ENCODE measurements at regions not wholly inside any gene's neighbourhood (a gene's known extent, or its start where the extent isn't known, plus 50 kb on each side); places are given as distances from the start of the nearest gene placed in this dataset.

- no peak overlapping the region for H3K4me3 Mint-ChIP-seq
- no peaks in the 10 kb centered on the region for H3K4me1 Mint-ChIP-seq
- H3K27me3 Mint-ChIP-seq: no peaks in the 10 kb centered on the region
- DNase-seq: no peak
- no peaks in the 10 kb centered on the region for H3K9me3 Mint-ChIP-seq
- no peak overlapping the region for H3K27ac Mint-ChIP-seq
- no peaks in the 10 kb centered on the region for H3K36me3 Mint-ChIP-seq
These were observed 99.0 kb upstream of the TRPC3 start for GRCh38 chr4:122050841-122051240.

DNA sequence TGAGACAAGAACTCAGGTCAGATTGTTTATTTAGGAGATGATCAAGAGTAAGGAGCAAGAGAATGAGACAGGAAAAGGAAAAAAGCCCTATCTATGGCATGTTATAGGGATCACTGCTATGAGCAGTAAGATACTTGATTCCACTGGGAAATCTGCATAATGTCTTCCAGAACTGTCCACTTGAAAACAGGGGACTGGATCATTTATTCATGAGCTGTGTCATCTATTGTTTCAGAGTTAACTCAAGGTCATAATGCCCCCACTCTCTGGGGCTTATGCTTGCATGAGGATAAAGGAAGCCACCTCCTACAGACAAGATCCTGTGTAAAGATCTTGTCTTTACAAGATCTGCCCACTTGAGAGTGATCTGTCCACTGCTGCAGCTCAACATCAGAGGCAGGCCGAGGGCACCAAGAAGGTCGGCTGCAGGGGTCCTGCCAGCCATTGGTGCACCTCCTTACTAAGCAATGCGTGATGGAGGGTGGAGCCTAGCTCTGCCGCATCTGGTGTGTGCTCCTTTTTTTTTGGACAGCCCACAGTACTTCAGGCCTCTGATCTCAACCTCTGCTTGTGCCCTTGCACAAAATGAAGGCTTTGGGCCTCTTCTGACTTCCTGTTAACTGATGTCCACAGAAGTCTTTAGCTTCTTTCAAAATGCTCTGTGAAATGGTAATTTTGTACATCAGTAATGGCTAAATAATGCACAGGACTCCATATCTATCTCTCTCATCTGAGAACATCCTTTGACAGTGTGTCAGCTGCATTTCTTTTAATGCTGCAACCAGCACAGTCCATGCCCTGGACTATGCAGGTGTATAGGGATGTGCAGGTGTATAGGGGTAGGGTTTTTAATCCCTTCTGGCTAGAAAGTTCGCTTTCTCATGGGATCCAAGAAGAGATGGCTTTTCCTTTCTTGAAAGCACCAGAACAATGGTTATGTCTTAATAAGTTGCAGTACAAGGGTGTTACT is 95.9 kb upstream of the TRPC3 start:
- no peaks in the 10 kb centered on the region for H3K4me1 Mint-ChIP-seq
- H3K36me3 Mint-ChIP-seq: no peaks in the 10 kb centered on the region
- no peaks in the 10 kb centered on the region for H3K9me3 Mint-ChIP-seq
- no peak overlapping the region for H3K4me3 Mint-ChIP-seq
- H3K27me3 Mint-ChIP-seq: no peaks in the 10 kb centered on the region
- no peak for DNase-seq
- no peak overlapping the region for H3K27ac Mint-ChIP-seq

DNA sequence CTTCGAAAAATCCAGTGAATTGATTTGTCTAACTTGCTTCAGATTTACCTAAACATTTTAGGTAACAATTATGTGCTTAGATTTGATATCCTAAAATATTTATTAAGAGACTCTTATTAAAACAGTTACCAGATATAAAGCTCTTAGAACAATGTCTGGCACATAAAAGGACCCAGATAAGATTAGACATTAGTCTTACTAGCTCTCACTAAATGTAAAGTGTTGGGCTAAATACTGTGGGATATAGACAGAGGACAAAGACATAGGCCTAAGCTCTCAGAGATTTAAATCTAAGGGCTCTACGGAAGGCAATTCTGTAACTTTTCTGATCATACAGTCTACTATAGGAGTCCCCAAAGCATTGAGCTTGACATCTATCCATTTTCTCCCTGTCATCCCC is 94.4 kb upstream of the TRPC3 start:
- Mint-ChIP-seq H3K36me3 (no peaks in the 10 kb centered on the region), H3K27me3 (peaks cover 5% of the 10 kb centered on the region), H3K27ac (no peak overlapping the region)

GRCh38 chr4:122045533-122045932 is 93.7 kb upstream of the TRPC3 start:
- peaks cover 5% of the 10 kb centered on the region for H3K27me3 Mint-ChIP-seq
- H3K4me1 Mint-ChIP-seq: no peaks in the 10 kb centered on the region
- no peaks in the 10 kb centered on the region for H3K36me3 Mint-ChIP-seq
- no peak overlapping the region for H3K4me3 Mint-ChIP-seq
- no peak overlapping the region for H3K27ac Mint-ChIP-seq
- no peak for DNase-seq
- no peaks in the 10 kb centered on the region for H3K9me3 Mint-ChIP-seq

More for the DNA sequence above, 94.4 kb upstream of the TRPC3 start:
- Mint-ChIP-seq H3K4me3 (no peak overlapping the region), H3K9me3 (no peaks in the 10 kb centered on the region), H3K4me1 (no peaks in the 10 kb centered on the region)
- no peak for DNase-seq

GRCh38 chr4:122044501-122044900 is 92.6 kb upstream of the TRPC3 start:
- Mint-ChIP-seq H3K9me3 (no peaks in the 10 kb centered on the region), H3K4me3 (no peak overlapping the region), H3K4me1 (no peaks in the 10 kb centered on the region), H3K36me3 (no peaks in the 10 kb centered on the region), H3K27ac (no peak overlapping the region), H3K27me3 (peaks cover 5% of the 10 kb centered on the region)
- DNase-seq: no peak

- no peaks in the 10 kb centered on the region for H3K9me3 Mint-ChIP-seq
These were observed 89.5 kb upstream of the TRPC3 start for GRCh38 chr4:122041312-122041711.

GRCh38 chr4:122038896-122039295 is 87.0 kb upstream of the TRPC3 start:
- no peak for DNase-seq
- Mint-ChIP-seq H3K27me3 (peaks cover 11% of the 10 kb centered on the region), H3K36me3 (no peaks in the 10 kb centered on the region), H3K9me3 (no peaks in the 10 kb centered on the region), H3K4me1 (no peaks in the 10 kb centered on the region), H3K4me3 (no peak overlapping the region), H3K27ac (no peak overlapping the region)

More at GRCh38 chr4:122041312-122041711, 89.5 kb upstream of the TRPC3 start:
- Mint-ChIP-seq H3K27me3 (peaks cover 5% of the 10 kb centered on the region), H3K27ac (no peak overlapping the region), H3K4me3 (no peak overlapping the region), H3K4me1 (no peaks in the 10 kb centered on the region), H3K36me3 (no peaks in the 10 kb centered on the region)
- no peak for DNase-seq

- Mint-ChIP-seq H3K9me3 (peaks cover 16% of the 10 kb centered on the region), H3K27me3 (peaks cover 14% of the 10 kb centered on the region), H3K4me1 (no peaks in the 10 kb centered on the region), H3K36me3 (no peaks in the 10 kb centered on the region), H3K4me3 (no peak overlapping the region), H3K27ac (no peak overlapping the region)
- DNase-seq: no peak
These were observed 82.8 kb upstream of the TRPC3 start for GRCh38 chr4:122034619-122035018.

GRCh38 chr4:122027203-122027602 is 75.3 kb upstream of the TRPC3 start:
- Mint-ChIP-seq H3K27ac (no peak overlapping the region), H3K27me3 (peaks cover 11% of the 10 kb centered on the region), H3K4me3 (no peak overlapping the region), H3K9me3 (peaks cover 16% of the 10 kb centered on the region), H3K4me1 (no peaks in the 10 kb centered on the region), H3K36me3 (no peaks in the 10 kb centered on the region)
- DNase-seq: no peak

DNA sequence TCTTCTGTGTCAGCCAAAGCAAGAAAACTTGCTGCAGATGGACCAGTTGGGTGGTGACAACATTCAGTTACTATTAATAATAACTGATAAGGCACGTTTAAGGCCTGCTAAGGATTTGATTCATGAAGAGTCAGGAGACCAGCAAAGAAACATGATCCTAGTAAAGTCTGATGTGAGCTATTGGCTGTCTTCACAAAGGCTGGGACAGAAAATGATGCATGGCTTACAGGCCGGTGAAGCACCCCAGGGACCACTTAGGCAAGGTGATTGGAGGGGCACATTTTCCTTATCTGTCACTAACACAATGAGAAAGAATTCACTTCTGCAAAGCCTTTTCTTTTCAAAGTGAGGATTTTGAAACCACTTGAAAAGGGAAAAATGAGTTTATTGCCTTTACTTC is 65.4 kb upstream of the TRPC3 start:
- H3K27ac Mint-ChIP-seq: no peak overlapping the region
- H3K27me3 Mint-ChIP-seq: peaks cover 25% of the 10 kb centered on the region
- no peaks in the 10 kb centered on the region for H3K9me3 Mint-ChIP-seq

DNA sequence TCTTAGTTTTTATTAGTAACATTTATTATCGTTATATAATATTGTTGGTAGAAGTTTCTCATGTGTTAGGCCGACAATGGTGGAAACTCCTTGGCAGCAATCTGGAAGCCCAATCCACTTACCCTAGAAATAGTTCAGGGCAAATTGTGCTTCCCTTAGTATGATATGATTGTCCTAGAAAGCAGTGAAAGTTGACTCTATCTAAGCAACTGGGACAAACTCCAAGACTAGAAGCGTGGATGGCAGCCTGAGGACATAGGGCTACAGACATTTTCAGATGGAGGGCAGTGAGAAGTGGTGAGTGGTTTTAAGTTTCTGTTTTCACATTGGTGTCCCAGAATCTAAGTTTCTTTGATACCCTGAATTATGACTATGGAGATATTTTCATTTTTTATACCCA is 63.3 kb upstream of the TRPC3 start:
- DNase-seq: no peak
- Mint-ChIP-seq H3K36me3 (no peaks in the 10 kb centered on the region), H3K4me1 (no peaks in the 10 kb centered on the region), H3K27ac (no peak overlapping the region), H3K4me3 (no peak overlapping the region), H3K9me3 (no peaks in the 10 kb centered on the region), H3K27me3 (peaks cover 23% of the 10 kb centered on the region)

More for the DNA sequence above, 65.4 kb upstream of the TRPC3 start:
- Mint-ChIP-seq H3K36me3 (no peaks in the 10 kb centered on the region), H3K4me1 (no peaks in the 10 kb centered on the region), H3K4me3 (no peak overlapping the region)
- DNase-seq: no peak

- Mint-ChIP-seq H3K36me3 (no peaks in the 10 kb centered on the region), H3K4me3 (no peak overlapping the region), H3K27ac (no peak overlapping the region), H3K9me3 (no peaks in the 10 kb centered on the region), H3K27me3 (peaks cover 22% of the 10 kb centered on the region), H3K4me1 (no peaks in the 10 kb centered on the region)
- no peak for DNase-seq
These were observed 60.9 kb upstream of the TRPC3 start for GRCh38 chr4:122012735-122013134.

DNA sequence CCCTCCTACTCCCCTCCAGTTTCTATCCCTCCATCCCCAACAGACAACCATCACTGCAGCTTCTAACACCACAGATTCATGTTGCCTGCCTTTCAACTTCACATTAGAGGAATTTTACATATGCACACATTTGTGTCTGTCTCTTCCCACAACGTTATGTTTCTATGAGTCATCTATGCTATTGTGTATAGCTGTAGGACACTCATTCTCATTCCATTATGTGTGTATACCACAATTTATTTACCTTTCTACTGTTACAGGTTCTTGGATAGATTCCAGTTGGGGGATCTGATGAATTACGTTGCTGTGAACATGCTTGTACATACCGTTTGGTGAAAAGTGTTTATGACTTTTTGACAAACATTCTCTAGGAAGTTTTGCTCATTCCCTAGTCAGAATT is 58.8 kb upstream of the TRPC3 start:
- Mint-ChIP-seq H3K27me3 (peaks cover 7% of the 10 kb centered on the region), H3K4me3 (no peak overlapping the region), H3K27ac (no peak overlapping the region), H3K4me1 (peaks cover 3% of the 10 kb centered on the region), H3K9me3 (no peaks in the 10 kb centered on the region), H3K36me3 (no peaks in the 10 kb centered on the region)
- no peak for DNase-seq

DNA sequence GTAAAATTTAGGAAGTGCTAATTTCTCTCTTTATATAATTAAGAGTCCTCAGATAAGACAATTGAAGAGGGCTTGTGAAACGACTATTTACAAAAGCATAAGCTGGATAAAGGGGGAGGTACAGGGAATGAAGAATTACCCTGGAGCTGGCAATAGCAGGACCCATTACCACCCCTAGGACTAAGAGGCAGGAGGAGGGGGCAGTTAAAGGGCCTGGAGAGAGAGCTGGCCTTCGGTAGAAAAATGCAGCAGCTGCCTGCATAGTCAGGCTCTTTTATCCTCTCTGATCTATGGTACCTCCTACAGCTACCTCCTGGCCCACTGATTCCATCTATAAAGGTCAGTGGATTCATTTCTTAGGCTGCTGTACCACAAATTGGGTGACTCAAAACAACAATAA is 57.7 kb upstream of the TRPC3 start:
- peaks cover 4% of the 10 kb centered on the region for H3K27me3 Mint-ChIP-seq

DNA sequence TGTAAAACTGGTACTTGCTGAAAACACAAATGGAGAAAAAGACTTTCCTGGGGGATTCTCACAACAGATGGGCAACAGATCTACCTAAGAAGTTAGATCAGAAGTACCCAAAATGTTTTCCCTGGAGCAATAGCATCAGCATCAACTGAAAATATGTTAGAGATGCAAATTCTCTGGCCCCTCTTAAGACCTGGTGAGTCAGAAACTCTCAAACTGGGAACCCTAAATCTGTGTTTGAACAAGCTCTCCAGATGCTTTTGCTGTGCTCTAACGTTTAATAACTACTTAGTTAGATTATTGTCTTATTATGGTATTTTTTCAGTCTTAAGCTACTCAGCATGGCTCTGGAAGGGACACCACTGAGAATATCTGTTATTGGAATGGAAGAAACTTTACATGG is 55.2 kb upstream of the TRPC3 start:
- H3K9me3 Mint-ChIP-seq: no peaks in the 10 kb centered on the region
- DNase-seq: no peak
- no peak overlapping the region for H3K27ac Mint-ChIP-seq
- peaks cover 3% of the 10 kb centered on the region for H3K4me1 Mint-ChIP-seq
- H3K4me3 Mint-ChIP-seq: no peak overlapping the region
- no peaks in the 10 kb centered on the region for H3K36me3 Mint-ChIP-seq
- H3K27me3 Mint-ChIP-seq: peaks cover 9% of the 10 kb centered on the region

More for the DNA sequence above, 57.7 kb upstream of the TRPC3 start:
- Mint-ChIP-seq H3K4me3 (no peak overlapping the region), H3K4me1 (peaks cover 3% of the 10 kb centered on the region), H3K9me3 (no peaks in the 10 kb centered on the region), H3K27ac (no peak overlapping the region), H3K36me3 (no peaks in the 10 kb centered on the region)
- no peak for DNase-seq

All from activated naive CD8-positive, alpha-beta T cell treated with anti-CD3 and anti-CD28 coated beads for 36 hours (primary cell).